HFFc6 (cell line): ENCODE measurements at regions not wholly inside any gene's neighbourhood (a gene's known extent, or its start where the extent isn't known, plus 50 kb on each side); places are given as distances from the start of the nearest gene placed in this dataset.

Experiments used
- DNase-seq: peaks from one replicate; pipeline ENCODE4 v3.0.0-alpha.2; 2018
- H3K27ac Mint-ChIP-seq: 2 replicates; pipeline ENCODE4 v1.8.0; 2020; ENCODE audit warnings: mild to moderate bottlenecking, mixed read lengths
- H3K27me3 Mint-ChIP-seq: 2 replicates; pipeline ENCODE4 v1.8.0; 2021; ENCODE audit warnings: mild to moderate bottlenecking, moderate library complexity, mixed read lengths; ENCODE audit not compliant: insufficient read depth
- H3K36me3 Mint-ChIP-seq: 2 replicates; pipeline ENCODE4 v1.8.0; 2021; ENCODE audit warnings: low read depth, mixed read lengths
- H3K4me1 Mint-ChIP-seq: 2 replicates; pipeline ENCODE4 v1.8.0; 2020; ENCODE audit warnings: low read depth, mixed read lengths
- H3K4me3 Mint-ChIP-seq: 2 replicates; pipeline ENCODE4 v1.8.0; 2020; ENCODE audit warnings: mild to moderate bottlenecking, moderate library complexity, mixed read lengths
- H3K9me3 Mint-ChIP-seq: 2 replicates; pipeline ENCODE4 v1.8.0; 2020; ENCODE audit warnings: mild to moderate bottlenecking, mixed read lengths
- TF ChIP-seq, protein P1 (sequence below): fragments of 200-600 bp; sonication (generic); IDR thresholded peaks from 2 replicates; pipeline ENCODE4 v1.5.0; 2021; ENCODE audit warnings: antibody characterized with exemption, mild to moderate bottlenecking

DNA sequence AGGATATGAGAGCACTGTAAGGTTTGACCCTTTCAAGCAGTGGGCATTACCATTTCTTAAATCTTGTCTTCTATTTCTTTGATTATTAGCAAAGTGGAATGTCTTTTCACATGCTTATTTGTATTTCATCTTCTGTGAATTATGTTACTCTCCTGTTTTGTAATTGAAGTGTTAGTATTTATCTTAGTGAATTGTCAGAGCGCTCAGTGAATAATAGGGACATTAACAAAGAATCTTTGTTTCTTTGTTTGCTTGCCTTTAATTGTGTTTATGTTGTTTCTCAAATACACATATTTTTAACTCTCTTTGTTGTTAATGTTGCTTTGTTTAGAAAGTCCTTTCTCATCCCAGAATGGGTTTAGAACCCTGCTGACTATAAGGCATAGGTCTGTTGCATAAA is 259.3 kb downstream of the RRAGC start:
- DNase-seq: no peak
- TF ChIP-seq, protein P1, sequence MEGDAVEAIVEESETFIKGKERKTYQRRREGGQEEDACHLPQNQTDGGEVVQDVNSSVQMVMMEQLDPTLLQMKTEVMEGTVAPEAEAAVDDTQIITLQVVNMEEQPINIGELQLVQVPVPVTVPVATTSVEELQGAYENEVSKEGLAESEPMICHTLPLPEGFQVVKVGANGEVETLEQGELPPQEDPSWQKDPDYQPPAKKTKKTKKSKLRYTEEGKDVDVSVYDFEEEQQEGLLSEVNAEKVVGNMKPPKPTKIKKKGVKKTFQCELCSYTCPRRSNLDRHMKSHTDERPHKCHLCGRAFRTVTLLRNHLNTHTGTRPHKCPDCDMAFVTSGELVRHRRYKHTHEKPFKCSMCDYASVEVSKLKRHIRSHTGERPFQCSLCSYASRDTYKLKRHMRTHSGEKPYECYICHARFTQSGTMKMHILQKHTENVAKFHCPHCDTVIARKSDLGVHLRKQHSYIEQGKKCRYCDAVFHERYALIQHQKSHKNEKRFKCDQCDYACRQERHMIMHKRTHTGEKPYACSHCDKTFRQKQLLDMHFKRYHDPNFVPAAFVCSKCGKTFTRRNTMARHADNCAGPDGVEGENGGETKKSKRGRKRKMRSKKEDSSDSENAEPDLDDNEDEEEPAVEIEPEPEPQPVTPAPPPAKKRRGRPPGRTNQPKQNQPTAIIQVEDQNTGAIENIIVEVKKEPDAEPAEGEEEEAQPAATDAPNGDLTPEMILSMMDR: no peak
- Mint-ChIP-seq H3K36me3 (no peaks in the 10 kb centered on the region), H3K27me3 (peaks cover 5% of the 10 kb centered on the region), H3K27ac (no peak overlapping the region), H3K4me3 (no peak overlapping the region), H3K9me3 (peaks cover 17% of the 10 kb centered on the region), H3K4me1 (no peaks in the 10 kb centered on the region)

DNA sequence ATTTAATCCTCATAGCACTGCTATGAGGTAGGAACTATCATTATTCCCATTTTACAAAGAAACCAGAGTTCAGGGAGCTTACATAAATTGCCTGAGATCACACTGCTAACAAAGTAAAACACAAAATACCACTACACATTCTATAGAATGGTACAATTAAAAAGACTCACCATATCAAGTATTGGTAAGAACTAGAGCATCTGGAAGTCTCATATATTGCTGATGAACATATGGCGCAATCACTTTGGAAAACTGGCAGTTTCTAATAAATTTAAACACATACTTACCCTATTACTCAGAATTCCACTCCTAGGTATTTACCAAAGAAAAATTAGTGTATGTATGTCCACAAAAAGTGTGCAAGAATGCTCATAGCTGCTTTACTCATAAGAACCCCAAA is 261.5 kb downstream of the RRAGC start:
- peaks cover 4% of the 10 kb centered on the region for H3K27me3 Mint-ChIP-seq
- H3K9me3 Mint-ChIP-seq: peaks cover 33% of the 10 kb centered on the region
- TF ChIP-seq, protein P1: no peak
- no peak overlapping the region for H3K27ac Mint-ChIP-seq
- no peak for DNase-seq
- no peaks in the 10 kb centered on the region for H3K4me1 Mint-ChIP-seq
- no peak overlapping the region for H3K4me3 Mint-ChIP-seq
- no peaks in the 10 kb centered on the region for H3K36me3 Mint-ChIP-seq

DNA sequence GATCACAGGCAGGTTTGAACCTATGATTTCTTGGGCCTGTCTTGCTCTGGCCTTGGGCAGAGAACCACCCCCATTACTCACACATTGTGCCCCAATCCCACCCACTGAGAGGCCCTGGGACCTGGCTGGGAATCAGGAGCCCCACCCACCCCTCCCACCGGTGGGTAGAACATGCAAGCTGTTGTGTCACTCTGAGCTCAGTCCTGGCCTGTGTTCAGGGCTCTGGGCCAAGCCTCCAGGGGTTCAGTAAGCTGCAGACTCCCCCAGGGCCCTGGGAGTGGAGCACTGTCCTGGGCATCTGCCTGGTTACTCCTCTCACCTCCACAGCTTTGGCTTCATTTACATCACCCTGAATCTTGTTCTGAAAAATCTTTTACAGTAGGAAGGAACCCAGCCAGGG is 270.5 kb downstream of the RRAGC start:
- Mint-ChIP-seq H3K4me3 (no peak overlapping the region), H3K27ac (no peak overlapping the region), H3K36me3 (no peaks in the 10 kb centered on the region), H3K4me1 (no peaks in the 10 kb centered on the region), H3K9me3 (peaks cover 24% of the 10 kb centered on the region), H3K27me3 (peaks cover 1% of the 10 kb centered on the region; the same call in 1 of the 2 replicates)
- TF ChIP-seq, protein P1: no peak
- no peak for DNase-seq

DNA sequence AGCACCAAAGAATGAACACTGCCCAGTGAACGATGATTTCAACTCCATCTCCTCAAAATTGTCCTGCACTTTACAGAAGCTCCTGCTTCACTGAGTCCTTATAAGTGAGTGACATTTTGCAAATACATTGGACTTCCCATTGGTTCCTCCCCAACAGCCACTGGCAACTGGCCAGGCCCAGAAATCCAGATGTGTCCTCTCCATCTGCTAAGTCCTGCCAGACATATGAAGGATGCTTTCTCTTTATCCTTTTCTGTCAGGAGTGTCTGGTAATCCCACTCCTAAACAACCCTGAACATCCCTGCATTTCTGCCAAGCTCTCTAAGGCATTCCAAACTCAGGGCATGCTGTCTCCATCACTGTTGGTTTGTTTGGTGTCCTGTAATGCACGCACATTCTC is 271.8 kb downstream of the RRAGC start:
- Mint-ChIP-seq H3K4me1 (no peaks in the 10 kb centered on the region), H3K4me3 (no peak overlapping the region), H3K9me3 (peaks cover 14% of the 10 kb centered on the region), H3K27me3 (peaks cover 1% of the 10 kb centered on the region; the same call in 1 of the 2 replicates), H3K27ac (no peak overlapping the region), H3K36me3 (no peaks in the 10 kb centered on the region)
- TF ChIP-seq, protein P1: no peak
- DNase-seq: no peak

DNA sequence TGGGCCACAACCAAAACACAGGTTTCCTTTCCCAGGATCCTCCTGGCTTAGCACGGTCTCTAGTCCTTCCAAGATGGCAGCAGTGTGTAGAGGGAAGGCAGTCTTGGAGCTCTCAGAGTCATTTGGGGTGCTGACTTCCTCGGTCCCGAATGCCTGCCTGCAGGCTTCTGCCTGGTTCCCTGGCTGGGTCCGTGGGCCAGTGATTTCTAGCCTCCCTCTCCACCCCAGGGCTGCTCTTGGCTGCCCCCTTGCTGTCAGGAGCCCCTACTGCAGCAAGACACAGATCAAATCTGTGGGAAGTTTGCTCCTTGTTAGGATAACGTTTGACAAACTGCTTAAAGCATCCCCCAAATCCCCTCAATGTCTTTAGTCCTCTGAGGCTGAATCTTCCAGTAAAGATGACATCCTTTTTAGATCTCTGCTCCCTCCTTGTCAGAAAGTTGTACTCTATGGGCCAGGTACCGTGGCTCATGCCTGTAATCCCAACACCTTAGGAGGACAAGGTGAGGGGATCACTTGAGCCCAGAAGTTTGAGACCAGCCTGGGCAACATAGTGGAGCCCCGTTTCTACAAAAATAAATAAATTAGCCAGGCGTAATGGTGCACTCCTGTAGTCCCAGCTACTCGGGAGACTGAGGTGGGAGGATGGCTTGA is 272.5 kb downstream of the RRAGC start:
- Mint-ChIP-seq H3K4me3 (no peak overlapping the region), H3K36me3 (no peaks in the 10 kb centered on the region), H3K27me3 (peaks cover 1% of the 10 kb centered on the region; the same call in 1 of the 2 replicates), H3K27ac (no peak overlapping the region), H3K4me1 (no peaks in the 10 kb centered on the region), H3K9me3 (peaks cover 8% of the 10 kb centered on the region; the same call in 1 of the 2 replicates)
- DNase-seq: no peak
- TF ChIP-seq, protein P1: peak; percentile 78
